C4-2B (cell line): ENCODE measurements at regions not wholly inside any gene's neighbourhood (a gene's known extent, or its start where the extent isn't known, plus 50 kb on each side); places are given as distances from the start of the nearest gene placed in this dataset.

ENCODE experiments used
- ZFX ChIP-seq: fragments of 450-650 bp; IDR thresholded peaks from 2 replicates; pipeline ENCODE4 v1.6.1; 2017
- TF ChIP-seq, protein P1 (sequence below): fragments of 450-650 bp; conservative IDR thresholded peaks from 2 replicates; pipeline ENCODE4 v1.5.1; 2017; ENCODE audit warnings: mild to moderate bottlenecking

DNA sequence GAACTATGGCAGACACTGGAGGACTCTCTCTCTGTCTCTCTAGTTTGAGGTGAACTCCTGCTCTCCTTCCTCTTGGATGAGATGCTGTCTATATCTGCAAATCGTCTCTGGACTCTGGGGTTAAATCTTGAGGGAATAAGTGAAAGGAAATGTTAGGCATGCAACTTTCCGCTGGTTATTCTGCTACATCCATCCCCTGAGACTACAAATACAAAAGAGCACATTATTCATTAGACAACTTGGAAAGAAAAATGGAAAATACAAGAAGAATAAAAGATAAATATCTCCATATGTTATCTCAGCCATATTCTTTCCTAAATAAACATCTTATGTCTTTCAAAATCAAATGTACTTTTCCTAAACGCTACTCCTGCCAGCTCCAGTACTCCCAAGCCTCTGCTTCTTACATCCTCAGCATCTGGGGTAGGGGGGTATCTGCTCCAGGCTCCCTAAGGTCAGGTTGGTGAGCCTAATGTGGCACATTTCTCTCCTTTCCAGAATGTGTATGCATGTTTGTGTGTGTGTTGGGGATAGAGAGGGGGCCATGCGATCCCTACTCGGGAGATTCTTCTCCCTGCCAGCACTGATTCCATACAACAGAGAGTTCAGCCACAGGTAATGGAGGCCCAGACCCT is 102.9 kb upstream of the FSCB start:
- TF ChIP-seq ZFX, result no peak
- TF ChIP-seq, protein P1, sequence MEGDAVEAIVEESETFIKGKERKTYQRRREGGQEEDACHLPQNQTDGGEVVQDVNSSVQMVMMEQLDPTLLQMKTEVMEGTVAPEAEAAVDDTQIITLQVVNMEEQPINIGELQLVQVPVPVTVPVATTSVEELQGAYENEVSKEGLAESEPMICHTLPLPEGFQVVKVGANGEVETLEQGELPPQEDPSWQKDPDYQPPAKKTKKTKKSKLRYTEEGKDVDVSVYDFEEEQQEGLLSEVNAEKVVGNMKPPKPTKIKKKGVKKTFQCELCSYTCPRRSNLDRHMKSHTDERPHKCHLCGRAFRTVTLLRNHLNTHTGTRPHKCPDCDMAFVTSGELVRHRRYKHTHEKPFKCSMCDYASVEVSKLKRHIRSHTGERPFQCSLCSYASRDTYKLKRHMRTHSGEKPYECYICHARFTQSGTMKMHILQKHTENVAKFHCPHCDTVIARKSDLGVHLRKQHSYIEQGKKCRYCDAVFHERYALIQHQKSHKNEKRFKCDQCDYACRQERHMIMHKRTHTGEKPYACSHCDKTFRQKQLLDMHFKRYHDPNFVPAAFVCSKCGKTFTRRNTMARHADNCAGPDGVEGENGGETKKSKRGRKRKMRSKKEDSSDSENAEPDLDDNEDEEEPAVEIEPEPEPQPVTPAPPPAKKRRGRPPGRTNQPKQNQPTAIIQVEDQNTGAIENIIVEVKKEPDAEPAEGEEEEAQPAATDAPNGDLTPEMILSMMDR, result no peak
